ENCODE measurements at regions not wholly inside any gene's neighbourhood (a gene's known extent, or its start where the extent isn't known, plus 50 kb on each side); places are given as distances from the start of the nearest gene placed in this dataset.

GRCh38 chr4:62640296-62640695 lies 1440.2 kb downstream of the ADGRL3 start:
- Histone ChIP-seq H3K36me3 (ENCODE audit: insufficient read depth, low read length) (no peaks in the 10 kb centered on the region), H4K20me1 (ENCODE audit: insufficient read depth, low read length) (no peaks in the 10 kb centered on the region), H3K27ac (ENCODE audit: low read depth, low read length) (no peak overlapping the region), H3K9me3 (ENCODE audit: low read depth, low read length) (no peaks in the 10 kb centered on the region), H3K79me2 (ENCODE audit: insufficient read depth, low read length) (no peaks in the 10 kb centered on the region), H3K4me1 (ENCODE audit: insufficient read depth, low read length) (no peaks in the 10 kb centered on the region), H3K4me2 (ENCODE audit: insufficient read depth, low read length) (no peak overlapping the region), H2AFZ (ENCODE audit: low read length) (no peak overlapping the region), H3K4me3 (ENCODE audit: insufficient read depth, low read length) (no peak overlapping the region), H3K27me3 (ENCODE audit: insufficient read depth, low read length) (no peaks in the 10 kb centered on the region)
- no peak for TF ChIP-seq CTCF (IDR thresholded peaks at IDR 0.05; ENCODE audit: extremely low read depth, low read depth, low read length)
- peak; percentile 25 for DNase-seq (ENCODE audit: insufficient read length, low spot score, missing footprints)

GRCh38 chr4:62627671-62628070 lies 1427.5 kb downstream of the ADGRL3 start:
- no peak for TF ChIP-seq CTCF (IDR thresholded peaks at IDR 0.05; ENCODE audit: extremely low read depth, low read depth, low read length)
- Histone ChIP-seq H2AFZ (ENCODE audit: low read length) (no peak overlapping the region), H3K9me3 (ENCODE audit: low read depth, low read length) (peaks cover 8% of the 10 kb centered on the region), H3K4me2 (ENCODE audit: insufficient read depth, low read length) (no peak overlapping the region), H3K27ac (ENCODE audit: low read depth, low read length) (no peak overlapping the region), H3K36me3 (ENCODE audit: insufficient read depth, low read length) (no peaks in the 10 kb centered on the region), H3K4me1 (ENCODE audit: insufficient read depth, low read length) (no peaks in the 10 kb centered on the region), H4K20me1 (ENCODE audit: insufficient read depth, low read length) (no peaks in the 10 kb centered on the region), H3K4me3 (ENCODE audit: insufficient read depth, low read length) (no peak overlapping the region), H3K79me2 (ENCODE audit: insufficient read depth, low read length) (no peaks in the 10 kb centered on the region), H3K27me3 (ENCODE audit: insufficient read depth, low read length) (no peaks in the 10 kb centered on the region)
- no peak for DNase-seq (ENCODE audit: insufficient read length, low spot score, missing footprints)

- Histone ChIP-seq H3K9me3 (ENCODE audit: low read depth, low read length) (peaks cover 7% of the 10 kb centered on the region), H3K4me2 (ENCODE audit: insufficient read depth, low read length) (no peak overlapping the region), H3K79me2 (ENCODE audit: insufficient read depth, low read length) (no peaks in the 10 kb centered on the region), H3K36me3 (ENCODE audit: insufficient read depth, low read length) (no peaks in the 10 kb centered on the region), H3K27ac (ENCODE audit: low read depth, low read length) (no peak overlapping the region), H4K20me1 (ENCODE audit: insufficient read depth, low read length) (no peaks in the 10 kb centered on the region), H3K27me3 (ENCODE audit: insufficient read depth, low read length) (no peaks in the 10 kb centered on the region), H3K4me3 (ENCODE audit: insufficient read depth, low read length) (no peak overlapping the region), H3K4me1 (ENCODE audit: insufficient read depth, low read length) (no peaks in the 10 kb centered on the region), H2AFZ (ENCODE audit: low read length) (no peak overlapping the region)
- no peak for DNase-seq (ENCODE audit: insufficient read length, low spot score, missing footprints)
- no peak for TF ChIP-seq CTCF (IDR thresholded peaks at IDR 0.05; ENCODE audit: extremely low read depth, low read depth, low read length)
Measured at GRCh38 chr4:62627141-62627540, 1427.0 kb downstream of the ADGRL3 start.

- Histone ChIP-seq H3K4me1 (ENCODE audit: insufficient read depth, low read length) (no peaks in the 10 kb centered on the region), H3K4me3 (ENCODE audit: insufficient read depth, low read length) (no peak overlapping the region), H3K9me3 (ENCODE audit: low read depth, low read length) (peaks cover 4% of the 10 kb centered on the region), H3K27ac (ENCODE audit: low read depth, low read length) (no peak overlapping the region), H4K20me1 (ENCODE audit: insufficient read depth, low read length) (no peaks in the 10 kb centered on the region), H3K4me2 (ENCODE audit: insufficient read depth, low read length) (no peak overlapping the region), H3K79me2 (ENCODE audit: insufficient read depth, low read length) (no peaks in the 10 kb centered on the region), H3K27me3 (ENCODE audit: insufficient read depth, low read length) (no peaks in the 10 kb centered on the region), H2AFZ (ENCODE audit: low read length) (no peak overlapping the region), H3K36me3 (ENCODE audit: insufficient read depth, low read length) (no peaks in the 10 kb centered on the region)
- TF ChIP-seq CTCF (IDR thresholded peaks at IDR 0.05; ENCODE audit: extremely low read depth, low read depth, low read length) = no peak
- no peak for DNase-seq (ENCODE audit: insufficient read length, low spot score, missing footprints)
Measured at GRCh38 chr4:62622089-62622488, 1422.0 kb downstream of the ADGRL3 start.

All from osteoblast (primary cell).